K562 (cell line): ENCODE measurements at regions not wholly inside any gene's neighbourhood (a gene's known extent, or its start where the extent isn't known, plus 50 kb on each side); places are given as distances from the start of the nearest gene placed in this dataset.

Experiments
- CTBP1 ChIP-seq: fragments of 450-650 bp; IDR thresholded peaks from 2 replicates; pipeline ENCODE4 v1.6.1; 2016; ENCODE audit warnings: borderline replicate concordance
- EGR1 ChIP-seq: fragments of 450-650 bp; conservative IDR thresholded peaks from 2 replicates; pipeline ENCODE4 v1.6.1; 2017; ENCODE audit warnings: mild to moderate bottlenecking
- EP300 ChIP-seq: IDR thresholded peaks from 2 replicates; pipeline ENCODE4 v1.6.1; 2012; ENCODE audit warnings: low read length, improper control_type of control experiment
- ESRRA ChIP-seq: fragments of 450-650 bp; IDR thresholded peaks from 2 replicates; pipeline ENCODE4 v1.6.1; 2014; ENCODE audit warnings: low read depth, mild to moderate bottlenecking, moderate library complexity, borderline replicate concordance
- HDAC2 ChIP-seq: fragments of 450-650 bp; IDR thresholded peaks from 2 replicates; pipeline ENCODE4 v1.6.1; 2016; ENCODE audit warnings: mild to moderate bottlenecking
- RUNX1 ChIP-seq: sonication (generic); IDR thresholded peaks from 2 replicates; pipeline ENCODE4 v1.6.1; 2016; ENCODE audit warnings: antibody characterized with exemption, low read depth
- SIN3A ChIP-seq, 2 experiments: fragments of 150-350 bp in 1 of 2; IDR thresholded peaks; 2 replicates each; pipeline ENCODE4 v1.6.1; 2011 to 2016; ENCODE audit warnings: borderline replicate concordance in 2 of 2, low read depth in 2 of 2, low read length in 2 of 2, mild to moderate bottlenecking in 2 of 2, moderate library complexity in 2 of 2; ENCODE audit not compliant: control insufficient read depth in 1 of 2
- SP1 ChIP-seq: sonication (generic); formaldehyde crosslinking; IDR thresholded peaks from 2 replicates; pipeline ENCODE4 v1.8.1; 2022; ENCODE audit warnings: mild to moderate bottlenecking, missing genetic modification reagents
- ZNF354B ChIP-seq: fragments of 250-450 bp; sonication (Bioruptor Pico); IDR thresholded peaks from 2 replicates; pipeline ENCODE4 v1.4.0; 2020
- ZNF644 ChIP-seq: fragments of 200-800 bp; sonication (Bioruptor generic); IDR thresholded peaks from 2 replicates; pipeline ENCODE4 v1.6.1; 2016; ENCODE audit warnings: low read depth, missing genetic modification characterization, missing compliant biosample characterization
- TF ChIP-seq, protein P1 (sequence below): sonication (generic); formaldehyde crosslinking; IDR thresholded peaks from 2 replicates; pipeline ENCODE4 v1.8.0; 2023; ENCODE audit warnings: mild to moderate bottlenecking, missing genetic modification reagents

- TF ChIP-seq EGR1 (no peak), ZNF354B (no peak), SIN3A (IDR thresholded peaks at IDR 0.05; ENCODE audit: borderline replicate concordance in 2 of 2, control insufficient read depth in 1 of 2, low read depth in 2 of 2, low read length in 2 of 2) (no peak), EP300 (no peak), ZNF644 (tag) (no peak), SP1 (CRISPR knock-in tag) (no peak), ESRRA (no peak), HDAC2 (no peak), CTBP1 (no peak), RUNX1 (no peak)
- TF ChIP-seq, protein P1, sequence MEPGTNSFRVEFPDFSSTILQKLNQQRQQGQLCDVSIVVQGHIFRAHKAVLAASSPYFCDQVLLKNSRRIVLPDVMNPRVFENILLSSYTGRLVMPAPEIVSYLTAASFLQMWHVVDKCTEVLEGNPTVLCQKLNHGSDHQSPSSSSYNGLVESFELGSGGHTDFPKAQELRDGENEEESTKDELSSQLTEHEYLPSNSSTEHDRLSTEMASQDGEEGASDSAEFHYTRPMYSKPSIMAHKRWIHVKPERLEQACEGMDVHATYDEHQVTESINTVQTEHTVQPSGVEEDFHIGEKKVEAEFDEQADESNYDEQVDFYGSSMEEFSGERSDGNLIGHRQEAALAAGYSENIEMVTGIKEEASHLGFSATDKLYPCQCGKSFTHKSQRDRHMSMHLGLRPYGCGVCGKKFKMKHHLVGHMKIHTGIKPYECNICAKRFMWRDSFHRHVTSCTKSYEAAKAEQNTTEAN, result no peak
Measured at GRCh38 chr2:6077585-6077984, 385.4 kb downstream of the SOX11 start.
